Medulla oblongata (tissue), 1 donor: ENCODE measurements at regions not wholly inside any gene's neighbourhood (a gene's known extent, or its start where the extent isn't known, plus 50 kb on each side); places are given as distances from the start of the nearest gene placed in this dataset.

Source experiments
- DNase-seq: peaks from one replicate; pipeline ENCODE4 v3.0.0-alpha.2; 2015; ENCODE audit errors: extremely low spot score

GRCh38 chr6:126419901-126420300 is 80.0 kb downstream of the CENPW start:
- DNase-seq, result no peak

DNA sequence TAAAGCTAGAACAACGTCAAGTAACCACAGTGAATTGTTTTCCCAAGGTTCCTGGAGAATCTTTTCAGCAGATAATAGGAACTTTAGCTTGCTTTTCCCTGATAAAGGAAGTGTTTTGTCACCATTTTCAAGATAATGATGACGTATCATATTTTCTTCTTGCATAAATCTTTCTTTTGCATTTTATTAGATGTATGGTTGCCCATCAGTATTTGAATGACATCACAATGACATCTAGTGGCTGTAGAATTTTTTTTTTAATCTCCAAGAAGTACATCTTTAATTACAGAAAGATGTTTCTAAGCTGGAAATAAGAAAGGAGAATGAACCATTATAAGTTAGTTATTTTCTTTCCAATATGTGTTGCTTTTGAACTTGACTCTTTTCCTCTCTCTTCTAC is 83.0 kb downstream of the CENPW start:
- no peak for DNase-seq

- no peak for DNase-seq
Measured at GRCh38 chr6:126427713-126428112, 87.8 kb downstream of the CENPW start.

GRCh38 chr6:126429866-126430265 is 90.0 kb downstream of the CENPW start:
- DNase-seq, result no peak

GRCh38 chr6:126432564-126432963 is 92.6 kb downstream of the CENPW start:
- no peak for DNase-seq

DNA sequence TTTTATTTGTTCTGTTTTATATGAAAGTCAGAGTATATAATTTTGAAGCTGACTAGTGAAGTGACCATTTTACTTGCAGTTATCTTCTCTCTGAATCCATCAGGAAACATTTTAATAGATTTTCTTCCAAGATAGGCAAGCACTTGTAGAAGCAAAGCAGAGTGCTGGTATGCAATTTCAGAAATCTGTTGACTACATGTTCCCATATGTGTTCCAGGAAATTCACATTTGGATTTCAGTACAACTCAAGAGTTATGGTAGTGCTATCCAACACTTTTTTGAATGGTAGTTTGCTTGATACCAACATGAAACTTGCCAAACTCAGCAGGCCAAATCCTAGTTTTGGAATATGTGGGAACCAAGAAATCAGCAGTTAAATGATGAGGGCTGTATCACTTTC is 94.0 kb downstream of the CENPW start:
- DNase-seq, result no peak

DNA sequence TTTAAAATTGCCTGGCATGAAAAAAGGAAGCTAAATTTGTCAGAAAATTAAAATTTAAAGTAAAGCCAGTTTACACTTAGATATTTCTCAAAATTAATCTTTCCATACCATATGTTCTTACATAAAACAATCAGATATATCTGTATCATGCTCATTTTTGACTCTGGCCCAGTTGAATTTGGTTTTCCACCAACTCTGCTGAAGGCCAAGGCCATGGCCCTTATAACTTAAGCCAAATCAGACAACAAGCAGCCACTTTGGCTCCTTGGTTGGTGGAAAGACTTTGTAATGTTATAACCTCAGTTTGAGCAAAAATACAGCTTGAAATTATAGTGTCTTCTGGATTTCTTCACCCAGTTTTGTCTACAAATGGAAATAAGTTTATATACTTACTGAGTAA is 97.3 kb downstream of the CENPW start:
- no peak for DNase-seq

- no peak for DNase-seq
Measured at GRCh38 chr6:126439040-126439439, 99.1 kb downstream of the CENPW start.

DNA sequence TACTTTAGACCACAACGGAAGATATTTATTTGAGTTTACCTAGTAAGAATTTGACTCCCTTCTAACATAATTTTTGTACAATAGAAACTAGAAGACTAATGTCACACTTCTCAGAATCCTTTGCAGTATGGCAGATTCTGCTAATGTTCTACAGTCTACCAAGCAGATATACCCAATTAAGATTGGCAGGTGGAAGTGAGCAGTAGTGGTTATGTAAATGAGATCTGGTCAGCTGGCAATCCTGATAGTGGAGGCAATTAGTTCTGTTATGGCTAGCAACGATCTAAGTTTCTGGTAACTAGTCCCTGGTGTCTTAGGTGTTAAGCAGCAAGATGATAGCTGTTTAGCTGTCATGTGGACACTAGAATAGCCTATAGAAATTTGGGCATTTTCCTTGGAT is 101.0 kb downstream of the CENPW start:
- no peak for DNase-seq

- no peak for DNase-seq
Measured at GRCh38 chr6:126444659-126445273, 104.9 kb downstream of the CENPW start.

- DNase-seq, result no peak
Measured at GRCh38 chr6:126446248-126446647, 106.3 kb downstream of the CENPW start.

- DNase-seq, result no peak
Measured at GRCh38 chr6:126447367-126447766, 107.5 kb downstream of the CENPW start.

- DNase-seq, result no peak
Measured at GRCh38 chr6:126461045-126461444, 121.1 kb downstream of the CENPW start.

GRCh38 chr6:126464245-126464644 is 124.3 kb downstream of the CENPW start:
- DNase-seq, result no peak

DNA sequence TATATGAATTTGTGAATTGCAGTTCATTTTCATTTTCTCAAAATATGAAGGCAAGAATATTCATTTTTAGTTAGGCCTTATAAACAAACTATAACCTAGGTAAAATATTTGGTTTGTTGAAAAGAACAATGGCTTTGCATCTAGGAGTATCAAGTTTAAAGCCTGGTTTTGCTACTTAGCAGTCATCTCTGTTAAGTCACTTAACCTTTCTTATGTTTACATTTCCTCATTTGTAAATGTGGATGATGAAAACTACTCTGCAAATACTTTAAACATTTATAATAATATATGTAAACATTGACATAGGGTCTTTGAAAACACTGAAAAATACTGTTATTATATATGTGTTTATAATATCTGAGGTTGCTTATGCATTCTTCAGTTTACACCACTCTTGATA is 135.5 kb downstream of the CENPW start:
- no peak for DNase-seq

- DNase-seq, result no peak
Measured at GRCh38 chr6:126477678-126478077, 137.8 kb downstream of the CENPW start.

DNA sequence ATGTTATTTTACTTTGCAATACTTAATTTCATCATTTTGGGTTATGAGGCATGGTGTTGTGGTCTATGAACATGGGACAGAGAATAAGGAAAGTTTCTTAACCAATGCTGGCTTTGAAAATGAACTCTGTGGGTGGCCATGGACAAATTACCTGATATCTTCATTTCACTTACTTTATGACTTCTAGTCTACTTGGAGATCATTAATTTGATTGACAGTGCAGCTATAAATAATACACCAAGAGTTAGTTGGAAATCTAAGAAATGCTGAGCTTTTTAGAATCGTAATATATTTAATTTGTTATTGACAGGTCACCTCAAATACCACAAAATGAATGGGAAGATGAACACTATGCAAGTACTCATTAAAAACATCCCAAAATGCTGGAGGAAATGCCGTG is 140.4 kb downstream of the CENPW start:
- DNase-seq, result no peak

DNA sequence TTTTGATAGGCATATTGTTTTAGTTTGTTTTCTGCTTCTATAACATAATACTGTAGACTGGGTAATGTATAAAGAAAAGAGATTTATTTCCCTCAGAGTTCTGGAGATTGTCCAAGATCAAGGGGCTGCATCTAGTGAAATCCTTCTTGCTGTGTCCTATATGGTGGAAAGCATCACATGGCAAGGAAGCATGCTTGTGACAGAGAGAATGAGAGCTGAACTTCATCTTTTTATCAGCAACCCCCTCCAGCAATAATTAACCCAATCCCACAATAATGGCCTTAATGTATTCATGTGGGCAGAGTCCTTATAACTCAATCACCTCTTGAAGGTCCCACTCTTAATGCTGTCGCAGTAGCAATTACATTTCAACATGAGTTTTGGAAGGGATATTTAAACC is 141.4 kb downstream of the CENPW start:
- no peak for DNase-seq

GRCh38 chr6:126504792-126505191 is 164.9 kb downstream of the CENPW start:
- DNase-seq, result no peak

DNA sequence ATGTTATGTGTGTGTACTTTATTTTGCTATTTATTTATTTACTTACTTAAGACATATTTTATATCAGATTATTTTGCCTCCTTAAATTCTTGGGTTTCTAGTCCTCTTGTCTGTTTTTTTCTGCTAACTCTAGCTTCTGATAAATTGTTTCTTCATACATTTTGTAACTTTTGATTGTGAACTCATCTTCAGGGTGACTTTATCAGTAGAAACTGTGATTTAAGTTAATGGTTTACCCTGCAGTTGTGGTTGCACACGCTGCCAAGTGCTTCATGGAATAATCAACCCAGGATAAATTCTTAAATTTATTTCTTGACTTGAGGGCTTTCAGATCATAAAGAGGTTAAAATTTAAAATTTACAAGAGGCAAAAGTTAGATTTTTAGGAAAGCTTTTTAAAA is 173.3 kb downstream of the CENPW start:
- DNase-seq, result no peak

- DNase-seq, result no peak
Measured at GRCh38 chr6:126516411-126516810, 176.5 kb downstream of the CENPW start.

DNA sequence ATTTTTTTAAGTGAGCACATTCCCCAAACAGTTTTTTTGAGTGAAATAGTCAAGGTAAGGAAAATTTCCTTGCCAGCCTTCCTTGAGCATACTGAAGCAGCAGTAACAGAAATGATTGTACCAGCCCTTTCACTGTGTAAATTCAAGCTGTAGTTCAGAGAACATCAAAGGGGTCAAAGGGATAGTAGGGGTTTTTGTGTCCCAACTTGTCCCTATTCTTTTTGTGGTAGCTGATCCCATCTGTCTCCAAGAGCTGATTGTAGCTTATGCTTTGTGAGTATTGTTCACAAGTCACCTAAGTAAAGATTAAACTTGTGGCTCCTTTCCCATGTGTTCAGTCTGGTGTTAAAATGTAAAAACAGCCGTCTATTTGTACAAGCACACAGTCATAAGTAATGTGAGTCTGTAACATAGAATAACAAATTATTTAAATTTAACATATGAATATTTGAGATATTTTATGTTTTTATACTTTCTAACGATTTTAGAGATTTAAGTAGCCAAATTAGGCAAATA is 185.0 kb downstream of the CENPW start:
- DNase-seq, result no peak

DNA sequence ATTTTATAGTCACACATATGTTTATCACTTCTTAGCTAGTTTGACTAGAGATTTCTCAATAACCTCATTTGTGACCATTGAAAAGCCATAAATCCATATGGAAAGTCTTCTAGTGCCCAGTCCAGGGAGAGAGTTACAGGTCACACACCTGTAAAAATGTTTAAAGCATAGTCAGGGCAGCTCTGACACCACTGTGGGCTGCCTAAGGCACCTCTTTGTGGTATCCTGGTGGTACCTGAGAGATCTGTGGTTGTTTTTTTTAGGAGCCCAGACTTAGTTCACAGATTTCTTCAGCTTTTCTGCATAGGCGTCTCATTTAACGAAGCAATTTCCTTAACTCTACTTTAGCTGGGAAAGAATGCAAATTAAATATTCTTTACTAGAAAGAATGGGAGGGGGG is 186.6 kb downstream of the CENPW start:
- DNase-seq, result no peak

DNA sequence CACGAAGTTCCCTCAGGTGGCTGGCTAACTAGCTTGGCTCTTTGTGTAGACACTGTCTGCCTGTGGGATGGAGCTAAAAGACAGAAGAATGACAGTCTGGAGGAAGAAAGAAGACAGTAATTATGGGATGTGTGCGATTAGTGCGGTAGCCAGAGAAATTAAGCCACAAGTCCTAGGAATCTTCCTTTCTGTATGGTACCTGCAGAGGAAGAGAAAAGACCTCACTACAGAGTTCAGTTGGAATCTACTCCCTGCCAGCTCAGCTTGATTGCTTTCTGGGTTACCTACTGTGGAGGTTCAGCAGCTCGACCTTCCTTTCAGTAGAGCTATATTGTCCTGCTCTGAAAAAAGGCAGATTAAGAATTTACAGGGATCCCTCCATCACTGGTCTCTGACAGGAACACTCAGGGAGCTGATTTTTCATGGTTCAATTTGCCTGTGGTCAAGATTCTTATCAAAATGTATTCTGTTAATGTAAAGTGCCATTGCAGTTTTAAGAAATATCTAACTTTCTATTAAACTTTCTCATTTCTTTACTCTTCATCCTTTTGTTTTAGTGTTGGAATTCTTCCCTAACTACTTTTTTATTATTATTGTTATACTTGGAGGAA is 187.2 kb downstream of the CENPW start:
- no peak for DNase-seq
